SKM-1 treated with dmso at 0.1 percent for 144 hours (cell line): ENCODE measurements at regions not wholly inside any gene's neighbourhood (a gene's known extent, or its start where the extent isn't known, plus 50 kb on each side); places are given as distances from the start of the nearest gene placed in this dataset.

Experiments used
- DNase-seq: peaks from one replicate; lab custom pipeline; 2025; ENCODE audit not compliant: unreplicated experiment; lab: John Stamatoyannopoulos, UW

GRCh38 chrX:15918003-15918402 lies 63.4 kb upstream of the AP1S2 start:
- DNase-seq: no peak

GRCh38 chrX:15916704-15917084 lies 62.1 kb upstream of the AP1S2 start:
- no peak for DNase-seq

- DNase-seq: peak; percentile 40
Measured at GRCh38 chrX:15915959-15916703, 61.5 kb upstream of the AP1S2 start.

GRCh38 chrX:15914486-15914885 lies 59.9 kb upstream of the AP1S2 start:
- no peak for DNase-seq

GRCh38 chrX:15913146-15913545 lies 58.5 kb upstream of the AP1S2 start:
- no peak for DNase-seq

GRCh38 chrX:15911734-15912550 lies 57.3 kb upstream of the AP1S2 start:
- peak; percentile 92 for DNase-seq

- DNase-seq: no peak
Measured at GRCh38 chrX:15909605-15910004, 55.0 kb upstream of the AP1S2 start.

GRCh38 chrX:15908603-15909290 lies 54.1 kb upstream of the AP1S2 start:
- DNase-seq: no peak

GRCh38 chrX:15906041-15906943 lies 51.7 kb upstream of the AP1S2 start:
- no peak for DNase-seq
